ENCODE measurements at regions not wholly inside any gene's neighbourhood (a gene's known extent, or its start where the extent isn't known, plus 50 kb on each side); places are given as distances from the start of the nearest gene placed in this dataset.

- no peaks in the 10 kb centered on the region for H3K27me3 ChIP-seq
- no peaks in the 10 kb centered on the region for H3K9me3 ChIP-seq
- H3K36me3 ChIP-seq = no peaks in the 10 kb centered on the region
Observed at GRCh38 chr14:101108579-101109346, 205.2 kb upstream of the RTL1 start.

GRCh38 chr14:101109347-101109638 is 205.8 kb upstream of the RTL1 start:
- Histone ChIP-seq H3K27ac (no peak overlapping the region), H3K4me1 (ENCODE audit: control insufficient read depth in 1 of 2, insufficient read depth in 1 of 2, low read depth in 1 of 2, low read length in 1 of 2) (no peaks in the 10 kb centered on the region), H3K4me3 (ENCODE audit: low read depth in 1 of 2, low read length in 1 of 2) (no peak overlapping the region), H3K9me3 (no peaks in the 10 kb centered on the region), H3K36me3 (no peaks in the 10 kb centered on the region), H3K27me3 (no peaks in the 10 kb centered on the region)
- no peak for TF ChIP-seq CTCF (IDR thresholded peaks at IDR 0.05)

More at GRCh38 chr14:101108579-101109346, 205.2 kb upstream of the RTL1 start:
- Histone ChIP-seq H3K4me3 (ENCODE audit: low read depth in 1 of 2, low read length in 1 of 2) (no peak overlapping the region), H3K27ac (no peak overlapping the region), H3K4me1 (ENCODE audit: control insufficient read depth in 1 of 2, insufficient read depth in 1 of 2, low read depth in 1 of 2, low read length in 1 of 2) (no peaks in the 10 kb centered on the region)
- TF ChIP-seq CTCF (IDR thresholded peaks at IDR 0.05) = no peak

GRCh38 chr14:101109981-101110728 is 206.6 kb upstream of the RTL1 start:
- Histone ChIP-seq H3K27me3 (no peaks in the 10 kb centered on the region), H3K4me1 (ENCODE audit: control insufficient read depth in 1 of 2, insufficient read depth in 1 of 2, low read depth in 1 of 2, low read length in 1 of 2) (no peaks in the 10 kb centered on the region), H3K4me3 (ENCODE audit: low read depth in 1 of 2, low read length in 1 of 2) (no peak overlapping the region), H3K9me3 (no peaks in the 10 kb centered on the region), H3K36me3 (no peaks in the 10 kb centered on the region), H3K27ac (no peak overlapping the region)
- TF ChIP-seq CTCF (IDR thresholded peaks at IDR 0.05) = no peak

GRCh38 chr14:101110729-101111619 is 207.5 kb upstream of the RTL1 start:
- no peak overlapping the region for H3K27ac ChIP-seq
- no peak overlapping the region for H3K4me3 ChIP-seq (ENCODE audit: low read depth in 1 of 2, low read length in 1 of 2)
- H3K36me3 ChIP-seq = no peaks in the 10 kb centered on the region
- no peak for TF ChIP-seq CTCF (IDR thresholded peaks at IDR 0.05)
- H3K4me1 ChIP-seq (ENCODE audit: control insufficient read depth in 1 of 2, insufficient read depth in 1 of 2, low read depth in 1 of 2, low read length in 1 of 2) = no peaks in the 10 kb centered on the region
- no peaks in the 10 kb centered on the region for H3K27me3 ChIP-seq
- no peaks in the 10 kb centered on the region for H3K9me3 ChIP-seq

- Histone ChIP-seq H3K27ac (no peak overlapping the region), H3K4me3 (ENCODE audit: low read depth in 1 of 2, low read length in 1 of 2) (no peak overlapping the region)
Observed at GRCh38 chr14:101111620-101112290, 208.2 kb upstream of the RTL1 start.

More at GRCh38 chr14:101111620-101112290, 208.2 kb upstream of the RTL1 start:
- no peaks in the 10 kb centered on the region for H3K9me3 ChIP-seq
- H3K27me3 ChIP-seq = no peaks in the 10 kb centered on the region
- no peak for TF ChIP-seq CTCF (IDR thresholded peaks at IDR 0.05)
- peaks cover 5% of the 10 kb centered on the region for H3K36me3 ChIP-seq
- H3K4me1 ChIP-seq (ENCODE audit: control insufficient read depth in 1 of 2, insufficient read depth in 1 of 2, low read depth in 1 of 2, low read length in 1 of 2) = no peaks in the 10 kb centered on the region
